Calu3 (cell line): ENCODE measurements at regions not wholly inside any gene's neighbourhood (a gene's known extent, or its start where the extent isn't known, plus 50 kb on each side); places are given as distances from the start of the nearest gene placed in this dataset.

ENCODE experiments used
- BruUV-seq: library from RNA; stranded (reverse); fragments of 400-500 nt; replicated peaks from 2 replicates; lab custom pipeline; 2021; lab: Mats Ljungman, UMichigan
- CTCF ChIA-PET: fragments of 300-600 bp; sonication (Branson Sonifier 250); formaldehyde crosslinking; loops from one replicate; lab custom pipeline; 2022; ENCODE audit warnings: antibody characterized with exemption; lab: Charles Lee
- DNase-seq: peaks from one replicate; pipeline ENCODE4 v3.0.0; 2022
- H3K27ac Mint-ChIP-seq: one replicate; pipeline ENCODE4 v1.8.0; 2022; ENCODE audit warnings: mixed read lengths; ENCODE audit not compliant: unreplicated experiment
- H3K27me3 Mint-ChIP-seq: one replicate; pipeline ENCODE4 v1.8.0; 2022; ENCODE audit warnings: mixed read lengths; ENCODE audit not compliant: unreplicated experiment
- H3K36me3 Mint-ChIP-seq: one replicate; pipeline ENCODE4 v1.8.0; 2022; ENCODE audit warnings: mild to moderate bottlenecking, moderate library complexity, mixed read lengths; ENCODE audit not compliant: insufficient read depth, unreplicated experiment
- H3K4me1 Mint-ChIP-seq: one replicate; pipeline ENCODE4 v1.8.0; 2022; ENCODE audit warnings: mild to moderate bottlenecking, low read depth, mixed read lengths; ENCODE audit not compliant: unreplicated experiment
- H3K4me3 Mint-ChIP-seq: one replicate; pipeline ENCODE4 v1.8.0; 2022; ENCODE audit warnings: mild to moderate bottlenecking, low read depth, moderate library complexity, mixed read lengths; ENCODE audit not compliant: unreplicated experiment
- H3K9me3 Mint-ChIP-seq: one replicate; pipeline ENCODE4 v1.8.0; 2022; ENCODE audit warnings: low read depth, mixed read lengths; ENCODE audit not compliant: unreplicated experiment
- CTCF ChIP-seq: fragments of 200-600 bp; IDR thresholded peaks from one replicate; pipeline ENCODE4 v1.8.0; 2022; ENCODE audit warnings: antibody characterized with exemption; ENCODE audit not compliant: unreplicated experiment
- intact Hi-C: fragments of 100-400 bp; cut with micrococcal nuclease; formaldehyde crosslinking; loops from one replicate; pipeline ENCODE4 v1.10.0; 2022; ENCODE audit not compliant: unreplicated experiment

- H3K27me3 Mint-ChIP-seq: no peaks in the 10 kb centered on the region
- H3K4me3 Mint-ChIP-seq: no peak overlapping the region
- TF ChIP-seq CTCF: no peak
- intact Hi-C loops: no loop called here
- H3K36me3 Mint-ChIP-seq: no peaks in the 10 kb centered on the region
- no peak for DNase-seq
- H3K27ac Mint-ChIP-seq: no peak overlapping the region
- peaks cover 2% of the 10 kb centered on the region for H3K9me3 Mint-ChIP-seq
- CTCF ChIA-PET: no interaction called here
- H3K4me1 Mint-ChIP-seq: no peaks in the 10 kb centered on the region
- BruUV-seq: no TSS peak
Observed at GRCh38 chr5:2890011-2890410, 138.5 kb upstream of the IRX2 start.

GRCh38 chr5:2888520-2889060 is 137.1 kb upstream of the IRX2 start:
- Mint-ChIP-seq H3K9me3 (peaks cover 5% of the 10 kb centered on the region), H3K4me1 (no peaks in the 10 kb centered on the region), H3K36me3 (no peaks in the 10 kb centered on the region), H3K27ac (no peak overlapping the region), H3K4me3 (no peak overlapping the region), H3K27me3 (no peaks in the 10 kb centered on the region)
- CTCF ChIA-PET: no interaction called here
- DNase-seq: no peak
- TF ChIP-seq CTCF: no peak
- no TSS peak for BruUV-seq
- intact Hi-C loops: no loop called here

GRCh38 chr5:2887481-2888348 is 136.2 kb upstream of the IRX2 start:
- CTCF ChIA-PET: no interaction called here
- no TSS peak for BruUV-seq
- Mint-ChIP-seq H3K9me3 (peaks cover 9% of the 10 kb centered on the region), H3K4me3 (no peak overlapping the region), H3K27me3 (no peaks in the 10 kb centered on the region), H3K27ac (no peak overlapping the region), H3K36me3 (no peaks in the 10 kb centered on the region), H3K4me1 (no peaks in the 10 kb centered on the region)
- TF ChIP-seq CTCF: no peak
- intact Hi-C loops: no loop called here
- DNase-seq: no peak

GRCh38 chr5:2886531-2886930 is 135.1 kb upstream of the IRX2 start:
- BruUV-seq: no TSS peak
- Mint-ChIP-seq H3K27me3 (no peaks in the 10 kb centered on the region), H3K27ac (no peak overlapping the region), H3K4me1 (no peaks in the 10 kb centered on the region), H3K4me3 (no peak overlapping the region), H3K36me3 (no peaks in the 10 kb centered on the region), H3K9me3 (peaks cover 14% of the 10 kb centered on the region)
- CTCF ChIA-PET: no interaction called here
- no peak for DNase-seq
- intact Hi-C loops: no loop called here
- no peak for TF ChIP-seq CTCF
